ENCODE measurements at regions not wholly inside any gene's neighbourhood (a gene's known extent, or its start where the extent isn't known, plus 50 kb on each side); places are given as distances from the start of the nearest gene placed in this dataset.

DNA sequence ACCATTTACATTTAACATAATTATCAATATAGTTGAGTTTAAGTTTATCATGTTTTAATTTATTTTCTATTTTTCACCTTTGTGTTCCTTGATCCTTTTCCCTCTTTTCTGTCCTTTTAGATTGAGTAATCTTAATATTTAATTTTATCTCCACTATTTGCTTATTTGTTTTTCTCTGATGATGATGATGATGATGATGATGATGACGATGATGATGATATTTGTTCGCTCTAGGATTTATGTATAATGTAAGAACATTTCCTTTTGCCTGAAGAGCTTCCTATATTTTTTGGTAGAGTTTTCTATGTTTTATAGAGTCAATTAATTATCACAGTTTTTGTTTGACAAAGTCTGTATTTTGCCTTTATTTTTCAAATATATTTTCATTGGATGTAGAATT lies 104.2 kb downstream of the GLRX3 start:
- 82 to 93% (median 91%) methylated on average over 2 of the region's 2 CpGs for WGBS, 4 donors
- H3K4me1 ChIP-seq = no peaks in the 10 kb centered on the region
- H3K27ac ChIP-seq = no peak overlapping the region
- DNase-seq (no peak), ATAC-seq (no peak)
- peaks cover 0 to 6% (median 0%) of the 10 kb centered on the region in 9 donors for H3K27me3 ChIP-seq
- H3K9me3 ChIP-seq = peaks cover 0 to 28% (median 7%) of the 10 kb centered on the region in 12 donors
- no peak for TF ChIP-seq POLR2A (IDR thresholded peaks at IDR 0.05)
- TF ChIP-seq, protein P1, sequence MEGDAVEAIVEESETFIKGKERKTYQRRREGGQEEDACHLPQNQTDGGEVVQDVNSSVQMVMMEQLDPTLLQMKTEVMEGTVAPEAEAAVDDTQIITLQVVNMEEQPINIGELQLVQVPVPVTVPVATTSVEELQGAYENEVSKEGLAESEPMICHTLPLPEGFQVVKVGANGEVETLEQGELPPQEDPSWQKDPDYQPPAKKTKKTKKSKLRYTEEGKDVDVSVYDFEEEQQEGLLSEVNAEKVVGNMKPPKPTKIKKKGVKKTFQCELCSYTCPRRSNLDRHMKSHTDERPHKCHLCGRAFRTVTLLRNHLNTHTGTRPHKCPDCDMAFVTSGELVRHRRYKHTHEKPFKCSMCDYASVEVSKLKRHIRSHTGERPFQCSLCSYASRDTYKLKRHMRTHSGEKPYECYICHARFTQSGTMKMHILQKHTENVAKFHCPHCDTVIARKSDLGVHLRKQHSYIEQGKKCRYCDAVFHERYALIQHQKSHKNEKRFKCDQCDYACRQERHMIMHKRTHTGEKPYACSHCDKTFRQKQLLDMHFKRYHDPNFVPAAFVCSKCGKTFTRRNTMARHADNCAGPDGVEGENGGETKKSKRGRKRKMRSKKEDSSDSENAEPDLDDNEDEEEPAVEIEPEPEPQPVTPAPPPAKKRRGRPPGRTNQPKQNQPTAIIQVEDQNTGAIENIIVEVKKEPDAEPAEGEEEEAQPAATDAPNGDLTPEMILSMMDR (IDR thresholded peaks at IDR 0.05) = no peak
- H3K36me3 ChIP-seq = no peaks in the 10 kb centered on the region
- no peak overlapping the region for H3K4me3 ChIP-seq
- intact Hi-C loops (cut with DNase I) = no loop called here

DNA sequence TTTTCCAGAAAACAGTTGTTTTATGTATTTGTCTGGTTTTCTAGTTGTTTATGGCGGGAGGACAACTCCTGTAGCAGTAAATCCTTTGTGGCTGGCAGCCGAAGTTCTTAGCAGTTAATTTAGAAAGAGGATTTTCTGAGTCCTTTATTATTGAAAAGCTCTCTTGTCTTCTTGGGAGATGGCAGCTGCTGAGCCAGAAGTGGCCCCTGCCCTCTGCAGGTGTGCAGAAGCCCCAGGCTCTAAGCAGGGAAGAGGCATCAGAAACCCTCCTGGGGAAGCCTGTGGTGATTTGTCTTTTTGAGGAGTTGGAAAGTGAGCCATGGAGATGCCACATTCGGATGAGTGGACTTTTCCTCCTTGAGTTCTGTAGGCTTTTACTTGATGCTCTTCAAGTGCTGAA lies 106.3 kb downstream of the GLRX3 start:
- Histone ChIP-seq H3K4me3 (no peak overlapping the region), H3K9me3 (peaks cover 0 to 28% (median 7%) of the 10 kb centered on the region in 12 donors), H3K36me3 (no peaks in the 10 kb centered on the region), H3K27me3 (peaks cover 0 to 6% (median 0%) of the 10 kb centered on the region in 9 donors), H3K27ac (no peak overlapping the region), H3K4me1 (no peaks in the 10 kb centered on the region)
- WGBS, 4 donors = 58 to 74% (median 59%) methylated on average over 3 of the region's 3 CpGs
- no peak for DNase-seq
- TF ChIP-seq, protein P1 (IDR thresholded peaks at IDR 0.05) = no peak
- no peak for TF ChIP-seq POLR2A (IDR thresholded peaks at IDR 0.05)
- intact Hi-C loops (cut with DNase I) = no loop called here
- no peak for ATAC-seq

DNA sequence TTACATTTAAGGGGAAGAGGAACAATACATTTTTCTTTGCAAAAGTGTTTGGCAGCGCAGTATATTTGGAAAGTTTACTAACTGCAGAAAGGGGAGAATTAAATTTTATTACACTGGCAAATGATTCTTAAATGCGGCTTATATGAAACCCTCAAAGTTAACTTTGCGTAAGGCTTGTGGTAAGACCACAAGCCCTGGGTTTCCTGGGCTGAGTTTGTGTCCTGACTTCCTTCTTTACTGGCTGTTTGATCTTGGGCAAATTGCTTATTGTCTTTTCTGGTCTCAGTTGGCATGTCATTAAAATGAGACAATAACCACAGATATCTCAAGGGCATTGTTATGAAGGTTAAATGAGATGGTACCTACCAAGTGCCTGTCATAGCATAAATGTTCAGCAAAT lies 106.8 kb downstream of the GLRX3 start:
- ATAC-seq (no peak), DNase-seq (no peak)
- Histone ChIP-seq H3K9me3 (peaks cover 0 to 23% (median 7%) of the 10 kb centered on the region in 12 donors), H3K4me3 (no peak overlapping the region), H3K36me3 (no peaks in the 10 kb centered on the region), H3K27me3 (peaks cover 0 to 6% (median 0%) of the 10 kb centered on the region in 9 donors), H3K4me1 (no peaks in the 10 kb centered on the region), H3K27ac (no peak overlapping the region)
- TF ChIP-seq, protein P1 (IDR thresholded peaks at IDR 0.05) = no peak
- no peak for TF ChIP-seq POLR2A (IDR thresholded peaks at IDR 0.05)
- intact Hi-C loops (cut with DNase I) = no loop called here
- WGBS, 4 donors = 86 to 90% (median 87%) methylated on average over 3 of the region's 3 CpGs

DNA sequence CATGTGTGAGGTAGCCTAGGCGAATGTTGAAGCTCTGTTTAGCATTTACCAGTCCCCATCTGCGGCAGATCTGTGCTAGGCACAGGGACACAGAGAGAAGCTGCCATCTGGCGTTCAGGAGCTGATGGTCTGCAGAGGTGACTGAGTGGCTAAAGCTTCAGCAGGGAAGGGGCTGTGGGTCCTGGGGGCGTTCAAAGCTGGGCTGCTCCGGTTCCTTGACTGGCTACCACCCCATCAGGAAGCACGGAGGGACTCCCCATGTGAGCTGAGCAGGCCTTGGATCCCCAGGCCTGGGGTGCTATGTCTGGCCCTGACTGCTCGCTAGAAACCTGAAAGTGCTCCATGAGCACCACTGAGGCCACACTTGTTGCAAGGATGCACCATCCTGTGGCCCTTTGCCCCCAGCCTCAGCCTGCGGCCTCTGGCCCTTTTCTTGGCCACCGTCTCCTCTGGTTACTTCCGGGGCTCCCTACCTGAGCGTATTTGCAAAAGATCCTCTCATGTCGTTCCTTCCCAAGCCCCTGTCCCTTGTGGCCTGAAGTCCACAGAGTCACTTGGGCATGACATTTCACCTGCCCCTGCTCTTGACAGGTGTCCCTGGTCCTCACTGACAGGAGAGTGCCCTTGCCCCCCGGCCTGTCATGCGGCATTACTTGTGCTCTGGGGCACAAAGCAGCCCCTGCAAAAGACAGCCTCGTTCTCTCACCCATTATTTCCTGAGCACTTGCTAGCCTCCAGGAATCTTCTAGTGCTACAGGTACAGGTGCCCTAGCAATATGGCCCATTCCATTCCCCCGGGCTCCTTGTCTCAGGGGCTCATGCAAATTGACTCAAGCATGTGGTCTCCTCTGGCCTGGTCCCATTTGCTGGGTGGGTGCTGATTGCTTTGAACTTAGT lies 108.1 kb downstream of the GLRX3 start:
- TF ChIP-seq, protein P1 (IDR thresholded peaks at IDR 0.05) = no peak
- TF ChIP-seq POLR2A (IDR thresholded peaks at IDR 0.05) = no peak
- ATAC-seq (no peak), DNase-seq (no peak)
- WGBS, 4 donors = 88 to 93% (median 89%) methylated on average over 15 to 16 of the region's 16 CpGs
- Histone ChIP-seq H3K9me3 (peaks cover 0 to 18% (median 7%) of the 10 kb centered on the region in 12 donors), H3K4me3 (no peak overlapping the region), H3K36me3 (no peaks in the 10 kb centered on the region), H3K27me3 (peaks cover 0 to 6% (median 0%) of the 10 kb centered on the region in 9 donors), H3K27ac (no peak overlapping the region), H3K4me1 (no peaks in the 10 kb centered on the region)
- intact Hi-C loops (cut with DNase I) = no loop called here
